ENCODE measurements at regions not wholly inside any gene's neighbourhood (a gene's known extent, or its start where the extent isn't known, plus 50 kb on each side); places are given as distances from the start of the nearest gene placed in this dataset.

- Histone ChIP-seq H3K9me3 (no peaks in the 10 kb centered on the region), H3K9me2 (no peaks in the 10 kb centered on the region), H3K4me2 (no peak overlapping the region), H3K4me3 (ENCODE audit: low read depth in 2 of 2, low read length in 1 of 2) (no peak overlapping the region), H3K27me3 (ENCODE audit: insufficient read depth) (no peaks in the 10 kb centered on the region), H3K4me1 (ENCODE audit: control insufficient read depth in 1 of 2, insufficient read depth in 2 of 2, low read depth in 1 of 2, low read length in 1 of 2) (no peaks in the 10 kb centered on the region), H3K9ac (no peak overlapping the region), H2AFZ (ENCODE audit: low read depth) (no peak overlapping the region), H3K36me3 (replicated peaks in 1 of 2; ENCODE audit: control insufficient read depth in 1 of 2, insufficient read depth in 2 of 2, low read length in 1 of 2) (no peaks in the 10 kb centered on the region), H3F3A (replicated peaks; ENCODE audit: insufficient read depth) (no peaks in the 10 kb centered on the region), H4K20me1 (ENCODE audit: insufficient read depth) (no peaks in the 10 kb centered on the region), H3K79me2 (ENCODE audit: insufficient read depth) (no peaks in the 10 kb centered on the region), H3K27ac (ENCODE audit: low read depth in 2 of 2, low read length in 1 of 2) (no peak overlapping the region)
- 56% methylated on average over 5 of the region's 5 CpGs for WGBS (ENCODE audit: low lambda C conversion rate)
- DNase-seq, result no peak
- CTCF ChIA-PET, result no interaction called here
- TF ChIP-seq SMC3 (IDR thresholded peaks at IDR 0.05; ENCODE audit: low read depth, low read length), result no peak
- no peak for TF ChIP-seq MEF2A (IDR thresholded peaks at IDR 0.05; ENCODE audit: borderline replicate concordance, low read depth)
- TF ChIP-seq RXRA (IDR thresholded peaks at IDR 0.05; ENCODE audit: borderline replicate concordance, low read depth), result no peak
- no peak for TF ChIP-seq EP300 (IDR thresholded peaks at IDR 0.05; ENCODE audit: borderline replicate concordance in 1 of 2, low read depth in 1 of 2, low read length in 1 of 2)
- no peak for TF ChIP-seq SIN3A (IDR thresholded peaks at IDR 0.05; ENCODE audit: borderline replicate concordance, low read depth, low read length)
- TF ChIP-seq RFX5 (IDR thresholded peaks at IDR 0.05; ENCODE audit: low read length), result no peak
- TF ChIP-seq NFIC (IDR thresholded peaks at IDR 0.05; ENCODE audit: borderline replicate concordance), result no peak
- TF ChIP-seq FOXM1 (IDR thresholded peaks at IDR 0.05; ENCODE audit: low read depth), result no peak
- no peak for TF ChIP-seq CHD2 (IDR thresholded peaks at IDR 0.05; ENCODE audit: low read length, partially characterized antibody)
- TF ChIP-seq TCF12 (IDR thresholded peaks at IDR 0.05), result no peak
- TF ChIP-seq FOXJ3 (CRISPR knock-in tag; IDR thresholded peaks at IDR 0.05), result no peak
- TF ChIP-seq TAF1 (IDR thresholded peaks at IDR 0.05; ENCODE audit: borderline replicate concordance, low read depth, low read length), result no peak
- no peak for TF ChIP-seq JUND (IDR thresholded peaks at IDR 0.05)
- no peak for TF ChIP-seq NRF1 (IDR thresholded peaks at IDR 0.05; ENCODE audit: low read depth, low read length)
- TF ChIP-seq FOSL2 (IDR thresholded peaks at IDR 0.05; ENCODE audit: borderline replicate concordance, low read depth), result no peak
- TF ChIP-seq USF2 (IDR thresholded peaks at IDR 0.05; ENCODE audit: borderline replicate concordance, low read depth, low read length), result no peak
- POLR2A ChIA-PET, result no interaction called here
These were observed 480.4 kb downstream of the IGSF11 start for GRCh38 chr3:118554148-118554838.

GRCh38 chr3:118556983-118557382 lies 477.7 kb downstream of the IGSF11 start:
- ChIA-PET POLR2A (no interaction called here), CTCF (no interaction called here)
- no peak for TF ChIP-seq RXRA (IDR thresholded peaks at IDR 0.05; ENCODE audit: borderline replicate concordance, low read depth)
- no peak for TF ChIP-seq SMC3 (IDR thresholded peaks at IDR 0.05; ENCODE audit: low read depth, low read length)
- TF ChIP-seq MXI1 (IDR thresholded peaks at IDR 0.05; ENCODE audit: low read depth, low read length), result no peak
- no peak for TF ChIP-seq YY1 (IDR thresholded peaks at IDR 0.05; ENCODE audit: low read depth)
- TF ChIP-seq REST (IDR thresholded peaks at IDR 0.05; ENCODE audit: low read depth, low read length), result no peak
- TF ChIP-seq RCOR1 (IDR thresholded peaks at IDR 0.05; ENCODE audit: low read length), result no peak
- no peak for TF ChIP-seq EZH2phosphoT487 (IDR thresholded peaks at IDR 0.05; ENCODE audit: borderline replicate concordance, low read depth)
- no peak for TF ChIP-seq NFIC (IDR thresholded peaks at IDR 0.05; ENCODE audit: borderline replicate concordance)
- TF ChIP-seq MAX (IDR thresholded peaks at IDR 0.05; ENCODE audit: low read depth), result no peak
- Histone ChIP-seq H3K27me3 (ENCODE audit: insufficient read depth) (no peaks in the 10 kb centered on the region), H3K4me2 (no peak overlapping the region), H4K20me1 (ENCODE audit: insufficient read depth) (no peaks in the 10 kb centered on the region), H3K36me3 (replicated peaks in 1 of 2; ENCODE audit: control insufficient read depth in 1 of 2, insufficient read depth in 2 of 2, low read length in 1 of 2) (no peaks in the 10 kb centered on the region), H2AFZ (ENCODE audit: low read depth) (no peak overlapping the region), H3K79me2 (ENCODE audit: insufficient read depth) (no peaks in the 10 kb centered on the region), H3K4me3 (ENCODE audit: low read depth in 2 of 2, low read length in 1 of 2) (no peak overlapping the region), H3K9me2 (no peaks in the 10 kb centered on the region), H3K4me1 (ENCODE audit: control insufficient read depth in 1 of 2, insufficient read depth in 2 of 2, low read depth in 1 of 2, low read length in 1 of 2) (no peaks in the 10 kb centered on the region), H3K9ac (no peak overlapping the region), H3K27ac (ENCODE audit: low read depth in 2 of 2, low read length in 1 of 2) (no peak overlapping the region), H3F3A (replicated peaks; ENCODE audit: insufficient read depth) (no peaks in the 10 kb centered on the region), H3K9me3 (no peaks in the 10 kb centered on the region)
- DNase-seq, result no peak
